ENCODE measurements at regions not wholly inside any gene's neighbourhood (a gene's known extent, or its start where the extent isn't known, plus 50 kb on each side); places are given as distances from the start of the nearest gene placed in this dataset.
"Not testable (repeated sequence)": the region's sequence is repeated elsewhere in the genome, so short reads cannot be mapped to it uniquely, and the experiment has no call there.

- ATAC-seq (no peak), DNase-seq (no peak)
- Mint-ChIP-seq H3K4me1 (ENCODE audit: low read depth) (no peaks in the 10 kb centered on the region), H3K4me3 (no peak overlapping the region), H3K36me3 (ENCODE audit: insufficient read depth) (no peaks in the 10 kb centered on the region), H3K27me3 (ENCODE audit: low read depth) (peaks cover 14% of the 10 kb centered on the region), H3K9me3 (no peaks in the 10 kb centered on the region)
Observed at GRCh38 chr16:26806657-26807056, 260.1 kb upstream of the C16orf82 start.

GRCh38 chr16:26809461-26809860 lies 257.3 kb upstream of the C16orf82 start:
- Mint-ChIP-seq H3K36me3 (ENCODE audit: insufficient read depth) (no peaks in the 10 kb centered on the region), H3K4me1 (ENCODE audit: low read depth) (no peaks in the 10 kb centered on the region), H3K4me3 (no peak overlapping the region), H3K9me3 (no peaks in the 10 kb centered on the region), H3K27me3 (ENCODE audit: low read depth) (peaks cover 8% of the 10 kb centered on the region)
- ATAC-seq (no peak), DNase-seq (no peak)

GRCh38 chr16:26816266-26816665 lies 250.5 kb upstream of the C16orf82 start:
- DNase-seq (no peak), ATAC-seq (no peak)
- Mint-ChIP-seq H3K9me3 (no peaks in the 10 kb centered on the region), H3K4me1 (ENCODE audit: low read depth) (no peaks in the 10 kb centered on the region), H3K4me3 (no peak overlapping the region), H3K36me3 (ENCODE audit: insufficient read depth) (no peaks in the 10 kb centered on the region), H3K27me3 (ENCODE audit: low read depth) (peaks cover 7% of the 10 kb centered on the region)

GRCh38 chr16:26816885-26817571 lies 249.7 kb upstream of the C16orf82 start:
- Mint-ChIP-seq H3K4me3 (no peak overlapping the region), H3K27me3 (ENCODE audit: low read depth) (peaks cover 7% of the 10 kb centered on the region), H3K9me3 (no peaks in the 10 kb centered on the region), H3K36me3 (ENCODE audit: insufficient read depth) (no peaks in the 10 kb centered on the region), H3K4me1 (ENCODE audit: low read depth) (no peaks in the 10 kb centered on the region)
- no peak for DNase-seq
- ATAC-seq, result no peak

GRCh38 chr16:26818393-26818792 lies 248.3 kb upstream of the C16orf82 start:
- DNase-seq (no peak), ATAC-seq (no peak)
- H3K27me3 Mint-ChIP-seq (ENCODE audit: low read depth), result peaks cover 7% of the 10 kb centered on the region
- H3K4me1 Mint-ChIP-seq (ENCODE audit: low read depth), result no peaks in the 10 kb centered on the region
- H3K36me3 Mint-ChIP-seq (ENCODE audit: insufficient read depth), result no peaks in the 10 kb centered on the region
- H3K4me3 Mint-ChIP-seq, result no peak overlapping the region
- no peaks in the 10 kb centered on the region for H3K9me3 Mint-ChIP-seq

GRCh38 chr16:26824469-26824868 lies 242.3 kb upstream of the C16orf82 start:
- H3K4me3 Mint-ChIP-seq, result no peak overlapping the region
- H3K4me1 Mint-ChIP-seq (ENCODE audit: low read depth), result no peaks in the 10 kb centered on the region
- no peak for DNase-seq
- H3K36me3 Mint-ChIP-seq (ENCODE audit: insufficient read depth), result no peaks in the 10 kb centered on the region
- ATAC-seq, result no peak
- no peaks in the 10 kb centered on the region for H3K9me3 Mint-ChIP-seq
- H3K27me3 Mint-ChIP-seq (ENCODE audit: low read depth), result peaks cover 24% of the 10 kb centered on the region

- H3K4me1 Mint-ChIP-seq (ENCODE audit: low read depth), result no peaks in the 10 kb centered on the region
- no peaks in the 10 kb centered on the region for H3K9me3 Mint-ChIP-seq
- no peaks in the 10 kb centered on the region for H3K36me3 Mint-ChIP-seq (ENCODE audit: insufficient read depth)
- ATAC-seq, result no peak
- DNase-seq, result no peak
- H3K27me3 Mint-ChIP-seq (ENCODE audit: low read depth), result peaks cover 26% of the 10 kb centered on the region
- H3K4me3 Mint-ChIP-seq, result no peak overlapping the region
Observed at GRCh38 chr16:26826500-26826899, 240.2 kb upstream of the C16orf82 start.

GRCh38 chr16:26827386-26827785 lies 239.3 kb upstream of the C16orf82 start:
- Mint-ChIP-seq H3K4me3 (no peak overlapping the region), H3K27me3 (ENCODE audit: low read depth) (peaks cover 26% of the 10 kb centered on the region), H3K36me3 (ENCODE audit: insufficient read depth) (no peaks in the 10 kb centered on the region), H3K4me1 (ENCODE audit: low read depth) (no peaks in the 10 kb centered on the region), H3K9me3 (peaks cover 2% of the 10 kb centered on the region)
- ATAC-seq (no peak), DNase-seq (no peak)

GRCh38 chr16:26830428-26831127 lies 236.1 kb upstream of the C16orf82 start:
- no peak for DNase-seq
- Mint-ChIP-seq H3K4me3 (no peak overlapping the region), H3K27me3 (ENCODE audit: low read depth) (peaks cover 16% of the 10 kb centered on the region), H3K4me1 (ENCODE audit: low read depth) (no peaks in the 10 kb centered on the region), H3K36me3 (ENCODE audit: insufficient read depth) (no peaks in the 10 kb centered on the region), H3K9me3 (peaks cover 3% of the 10 kb centered on the region)
- ATAC-seq, result no peak

- not testable (repeated sequence) for DNase-seq; H3K4me1 Mint-ChIP-seq (ENCODE audit: low read depth); H3K36me3 Mint-ChIP-seq (ENCODE audit: insufficient read depth); H3K4me3 Mint-ChIP-seq; ATAC-seq; H3K27me3 Mint-ChIP-seq (ENCODE audit: low read depth); H3K9me3 Mint-ChIP-seq
Observed at GRCh38 chr16:26836114-26836513, 230.6 kb upstream of the C16orf82 start.

GRCh38 chr16:26838931-26839330 lies 227.8 kb upstream of the C16orf82 start:
- no peaks in the 10 kb centered on the region for H3K9me3 Mint-ChIP-seq
- no peak for DNase-seq
- H3K36me3 Mint-ChIP-seq (ENCODE audit: insufficient read depth), result no peaks in the 10 kb centered on the region
- H3K4me3 Mint-ChIP-seq, result no peak overlapping the region
- peaks cover 9% of the 10 kb centered on the region for H3K27me3 Mint-ChIP-seq (ENCODE audit: low read depth)
- no peak for ATAC-seq
- H3K4me1 Mint-ChIP-seq (ENCODE audit: low read depth), result no peaks in the 10 kb centered on the region

GRCh38 chr16:26840691-26841090 lies 226.0 kb upstream of the C16orf82 start:
- Mint-ChIP-seq H3K9me3 (no peaks in the 10 kb centered on the region), H3K36me3 (ENCODE audit: insufficient read depth) (no peaks in the 10 kb centered on the region), H3K27me3 (ENCODE audit: low read depth) (peaks cover 9% of the 10 kb centered on the region), H3K4me1 (ENCODE audit: low read depth) (no peaks in the 10 kb centered on the region), H3K4me3 (no peak overlapping the region)
- DNase-seq (no peak), ATAC-seq (no peak)

- no peaks in the 10 kb centered on the region for H3K36me3 Mint-ChIP-seq (ENCODE audit: insufficient read depth)
- DNase-seq (no peak), ATAC-seq (no peak)
- peaks cover 12% of the 10 kb centered on the region for H3K27me3 Mint-ChIP-seq (ENCODE audit: low read depth)
- H3K4me3 Mint-ChIP-seq, result no peak overlapping the region
- no peaks in the 10 kb centered on the region for H3K4me1 Mint-ChIP-seq (ENCODE audit: low read depth)
- peaks cover 19% of the 10 kb centered on the region for H3K9me3 Mint-ChIP-seq
Observed at GRCh38 chr16:26856271-26856670, 210.5 kb upstream of the C16orf82 start.

- Mint-ChIP-seq H3K9me3 (peaks cover 22% of the 10 kb centered on the region), H3K36me3 (ENCODE audit: insufficient read depth) (no peaks in the 10 kb centered on the region), H3K27me3 (ENCODE audit: low read depth) (peaks cover 12% of the 10 kb centered on the region), H3K4me3 (no peak overlapping the region), H3K4me1 (ENCODE audit: low read depth) (no peaks in the 10 kb centered on the region)
- ATAC-seq, result no peak
- DNase-seq, result no peak
Observed at GRCh38 chr16:26856791-26857190, 209.9 kb upstream of the C16orf82 start.

GRCh38 chr16:26857371-26857770 lies 209.4 kb upstream of the C16orf82 start:
- H3K4me3 Mint-ChIP-seq, result no peak overlapping the region
- ATAC-seq (no peak), DNase-seq (no peak)
- H3K36me3 Mint-ChIP-seq (ENCODE audit: insufficient read depth), result no peaks in the 10 kb centered on the region
- peaks cover 12% of the 10 kb centered on the region for H3K27me3 Mint-ChIP-seq (ENCODE audit: low read depth)
- peaks cover 22% of the 10 kb centered on the region for H3K9me3 Mint-ChIP-seq
- H3K4me1 Mint-ChIP-seq (ENCODE audit: low read depth), result no peaks in the 10 kb centered on the region
